ENCODE measurements at regions not wholly inside any gene's neighbourhood (a gene's known extent, or its start where the extent isn't known, plus 50 kb on each side); places are given as distances from the start of the nearest gene placed in this dataset.

DNA sequence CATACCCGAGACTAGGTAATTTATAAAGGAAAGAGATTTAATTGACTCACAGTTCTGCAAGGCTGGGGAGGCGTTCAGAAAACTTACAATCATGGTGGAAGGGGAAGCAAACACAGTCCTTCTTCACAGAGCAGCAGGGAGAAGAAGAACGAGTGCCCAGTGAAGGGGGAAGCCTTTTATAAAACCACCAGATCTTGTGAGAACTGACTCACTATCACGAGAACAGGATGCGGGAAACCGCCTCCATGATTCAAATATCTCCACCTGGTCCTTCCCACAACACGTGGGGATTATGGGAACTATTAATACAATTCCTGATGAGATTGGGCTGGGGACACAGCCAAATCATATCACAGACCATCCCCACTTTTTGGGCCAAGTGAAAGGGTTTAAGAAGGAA is 58.8 kb upstream of the CTXND1 start:
- TF ChIP-seq TAF1 (IDR thresholded peaks at IDR 0.05; ENCODE audit: borderline replicate concordance, insufficient read depth, low read length) (no peak), POLR2AphosphoS5 (IDR thresholded peaks at IDR 0.05; ENCODE audit: low read depth, low read length) (no peak), SIN3A (IDR thresholded peaks at IDR 0.05; ENCODE audit: borderline replicate concordance, insufficient read depth, low read length) (no peak), REST (IDR thresholded peaks at IDR 0.05; ENCODE audit: insufficient read depth in 1 of 2, low read depth in 2 of 2, low read length in 2 of 2) (no peak)
